ENCODE measurements at regions not wholly inside any gene's neighbourhood (a gene's known extent, or its start where the extent isn't known, plus 50 kb on each side); places are given as distances from the start of the nearest gene placed in this dataset.
"Not testable (repeated sequence)": the region's sequence is repeated elsewhere in the genome, so short reads cannot be mapped to it uniquely, and the experiment has no call there.

GRCh38 chr1:214095896-214096295, 108.1 kb downstream of the PROX1 start:
- not testable (repeated sequence) for H3K27me3 Mint-ChIP-seq; H3K9me3 Mint-ChIP-seq; H3K36me3 Mint-ChIP-seq; H3K27ac Mint-ChIP-seq; DNase-seq (ENCODE audit: extremely low spot score, unreplicated experiment); H3K4me3 Mint-ChIP-seq; H3K4me1 Mint-ChIP-seq (ENCODE audit: unreplicated experiment)

GRCh38 chr1:214101246-214101645, 113.5 kb downstream of the PROX1 start:
- no peak for DNase-seq (ENCODE audit: extremely low spot score, unreplicated experiment)
- no peaks in the 10 kb centered on the region for H3K9me3 Mint-ChIP-seq
- H3K4me3 Mint-ChIP-seq = no peak overlapping the region
- no peak overlapping the region for H3K27ac Mint-ChIP-seq
- H3K4me1 Mint-ChIP-seq (ENCODE audit: unreplicated experiment) = no peaks in the 10 kb centered on the region
- H3K27me3 Mint-ChIP-seq = no peaks in the 10 kb centered on the region
- TF ChIP-seq CTCF (conservative IDR thresholded peaks at IDR 0.05) = no peak
- no peaks in the 10 kb centered on the region for H3K36me3 Mint-ChIP-seq

- no peak overlapping the region for H3K27ac Mint-ChIP-seq
- no peak for DNase-seq (ENCODE audit: extremely low spot score, unreplicated experiment)
- H3K4me3 Mint-ChIP-seq = no peak overlapping the region
- TF ChIP-seq CTCF (conservative IDR thresholded peaks at IDR 0.05) = no peak
- H3K27me3 Mint-ChIP-seq = no peaks in the 10 kb centered on the region
- no peaks in the 10 kb centered on the region for H3K36me3 Mint-ChIP-seq
- H3K9me3 Mint-ChIP-seq = no peaks in the 10 kb centered on the region
- H3K4me1 Mint-ChIP-seq (ENCODE audit: unreplicated experiment) = no peaks in the 10 kb centered on the region
Observed at GRCh38 chr1:214101828-214102227, 114.1 kb downstream of the PROX1 start.

- no peaks in the 10 kb centered on the region for H3K9me3 Mint-ChIP-seq
- no peak for DNase-seq (ENCODE audit: extremely low spot score, unreplicated experiment)
- H3K27me3 Mint-ChIP-seq = no peaks in the 10 kb centered on the region
- no peak overlapping the region for H3K4me3 Mint-ChIP-seq
- H3K27ac Mint-ChIP-seq = no peak overlapping the region
- no peaks in the 10 kb centered on the region for H3K36me3 Mint-ChIP-seq
- H3K4me1 Mint-ChIP-seq (ENCODE audit: unreplicated experiment) = no peaks in the 10 kb centered on the region
- TF ChIP-seq CTCF (conservative IDR thresholded peaks at IDR 0.05) = no peak
Observed at GRCh38 chr1:214102907-214103306, 115.1 kb downstream of the PROX1 start.

- Mint-ChIP-seq H3K27me3 (no peaks in the 10 kb centered on the region), H3K4me1 (ENCODE audit: unreplicated experiment) (no peaks in the 10 kb centered on the region), H3K4me3 (no peak overlapping the region), H3K36me3 (no peaks in the 10 kb centered on the region), H3K9me3 (no peaks in the 10 kb centered on the region), H3K27ac (no peak overlapping the region)
- no peak for TF ChIP-seq CTCF (conservative IDR thresholded peaks at IDR 0.05)
- no peak for DNase-seq (ENCODE audit: extremely low spot score, unreplicated experiment)
Observed at GRCh38 chr1:214103778-214104177, 116.0 kb downstream of the PROX1 start.

GRCh38 chr1:214106375-214106774, 118.6 kb downstream of the PROX1 start:
- H3K9me3 Mint-ChIP-seq = no peaks in the 10 kb centered on the region
- no peaks in the 10 kb centered on the region for H3K36me3 Mint-ChIP-seq
- no peak for DNase-seq (ENCODE audit: extremely low spot score, unreplicated experiment)
- TF ChIP-seq CTCF (conservative IDR thresholded peaks at IDR 0.05) = no peak
- H3K27ac Mint-ChIP-seq = no peak overlapping the region
- H3K4me1 Mint-ChIP-seq (ENCODE audit: unreplicated experiment) = peaks cover 6% of the 10 kb centered on the region
- H3K27me3 Mint-ChIP-seq = peaks cover 3% of the 10 kb centered on the region
- H3K4me3 Mint-ChIP-seq = no peak overlapping the region
